Endodermal cell (in vitro differentiated cells): ENCODE measurements at regions not wholly inside any gene's neighbourhood (a gene's known extent, or its start where the extent isn't known, plus 50 kb on each side); places are given as distances from the start of the nearest gene placed in this dataset.

ENCODE experiments used
- DNase-seq: peaks from one replicate; pipeline ENCODE4 v3.0.0-alpha.2; 2017
- H3K27ac ChIP-seq: 2 replicates; pipeline ENCODE4 v1.5.1; 2013; ENCODE audit warnings: mild to moderate bottlenecking, low read depth, low read length, moderate library complexity
- H3K27me3 ChIP-seq: 2 replicates; pipeline ENCODE4 v1.6.1; 2013; ENCODE audit warnings: mild to moderate bottlenecking, low read length, moderate library complexity; ENCODE audit not compliant: insufficient read depth, control insufficient read depth, poor library complexity, severe bottlenecking
- H3K36me3 ChIP-seq: 2 replicates; pipeline ENCODE4 v1.7.0; 2013; ENCODE audit warnings: mild to moderate bottlenecking, low read length, moderate library complexity; ENCODE audit not compliant: control insufficient read depth, insufficient read depth
- H3K4me1 ChIP-seq: one replicate; pipeline ENCODE4 v1.7.0; 2013; ENCODE audit warnings: low read length; ENCODE audit not compliant: control insufficient read depth, insufficient read depth
- H3K4me3 ChIP-seq: 2 replicates; pipeline ENCODE4 v1.5.1; 2013; ENCODE audit warnings: mild to moderate bottlenecking, low read length, moderate library complexity
- H3K9ac ChIP-seq: 2 replicates; pipeline ENCODE4 v1.6.1; 2013; ENCODE audit warnings: mild to moderate bottlenecking, low read length, moderate library complexity; ENCODE audit not compliant: poor library complexity, severe bottlenecking; ENCODE audit errors: extremely low read depth
- H3K9me3 ChIP-seq: 2 replicates; pipeline ENCODE4 v1.6.1; 2013; ENCODE audit warnings: mild to moderate bottlenecking, low read length, moderate library complexity; ENCODE audit not compliant: control insufficient read depth
- H3K27ac Mint-ChIP-seq: 2 replicates; pipeline ENCODE4 v1.8.0; 2020; ENCODE audit warnings: mixed read lengths
- H3K27me3 Mint-ChIP-seq: 2 replicates; pipeline ENCODE4 v1.8.0; 2021; ENCODE audit warnings: mild to moderate bottlenecking, mixed read lengths; ENCODE audit not compliant: insufficient read depth
- H3K36me3 Mint-ChIP-seq: 2 replicates; pipeline ENCODE4 v1.8.0; 2020; ENCODE audit warnings: low read depth, mixed read lengths
- H3K4me1 Mint-ChIP-seq: 2 replicates; pipeline ENCODE4 v1.8.0; 2020; ENCODE audit warnings: mixed read lengths
- H3K4me3 Mint-ChIP-seq: 2 replicates; pipeline ENCODE4 v1.8.0; 2020; ENCODE audit warnings: mild to moderate bottlenecking, moderate library complexity, mixed read lengths
- H3K9me3 Mint-ChIP-seq: 2 replicates; pipeline ENCODE4 v1.8.0; 2020; ENCODE audit warnings: mild to moderate bottlenecking, mixed read lengths
- WGBS, 2 experiments: methylation state at CpG; one replicate each; pipeline versions ENCODE4 v1.1.5 to v1.1.7; 2013; ENCODE audit warnings: missing lambda C conversion rate in 2 of 2, mixed read lengths in 1 of 2; ENCODE audit not compliant: insufficient coverage in 1 of 2, insufficient read length in 1 of 2; 5-methylcytosine and 5-hydroxymethylcytosine counted together
- TF ChIP-seq, protein P1 (sequence below): fragments of 200-600 bp; sonication (generic); conservative IDR thresholded peaks from 2 replicates; pipeline ENCODE4 v1.5.0; 2021; ENCODE audit warnings: antibody characterized with exemption, mild to moderate bottlenecking

DNA sequence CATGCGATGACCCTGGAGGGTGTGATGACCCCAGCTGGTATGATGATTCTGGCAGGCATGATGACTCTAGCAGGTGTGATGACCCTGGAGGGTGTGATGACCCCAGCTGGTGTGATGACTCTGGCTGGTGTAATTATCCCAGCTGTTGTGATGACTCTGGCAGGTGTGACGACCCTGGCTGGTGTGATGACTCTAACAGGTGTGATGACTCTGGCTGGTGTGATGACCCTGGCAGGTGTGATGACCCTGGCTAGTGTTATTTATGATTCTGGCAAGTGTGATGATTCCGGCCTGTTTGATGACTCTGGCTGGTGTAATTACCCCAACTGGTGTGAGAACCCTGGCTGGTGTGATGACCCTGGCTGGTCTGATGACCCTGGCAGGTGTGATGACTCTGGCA lies 427.2 kb downstream of the QKI start:
- Mint-ChIP-seq H3K27ac (no peak overlapping the region), H3K27me3 (no peaks in the 10 kb centered on the region), H3K4me3 (no peak overlapping the region), H3K4me1 (peaks cover 13% of the 10 kb centered on the region), H3K36me3 (peaks cover 2% of the 10 kb centered on the region), H3K9me3 (peaks cover 12% of the 10 kb centered on the region)
- 92 to 100% methylated on average over 1 to 3 of the region's 3 CpGs for WGBS, 2 experiments
- no peaks in the 10 kb centered on the region for H3K4me1 ChIP-seq
- H3K27me3 ChIP-seq = no peaks in the 10 kb centered on the region
- H3K9ac ChIP-seq = no peak overlapping the region
- peaks cover 8% of the 10 kb centered on the region for H3K9me3 ChIP-seq
- H3K4me3 ChIP-seq = no peak overlapping the region
- H3K36me3 ChIP-seq = no peaks in the 10 kb centered on the region
- no peak overlapping the region for H3K27ac ChIP-seq
- TF ChIP-seq, protein P1, sequence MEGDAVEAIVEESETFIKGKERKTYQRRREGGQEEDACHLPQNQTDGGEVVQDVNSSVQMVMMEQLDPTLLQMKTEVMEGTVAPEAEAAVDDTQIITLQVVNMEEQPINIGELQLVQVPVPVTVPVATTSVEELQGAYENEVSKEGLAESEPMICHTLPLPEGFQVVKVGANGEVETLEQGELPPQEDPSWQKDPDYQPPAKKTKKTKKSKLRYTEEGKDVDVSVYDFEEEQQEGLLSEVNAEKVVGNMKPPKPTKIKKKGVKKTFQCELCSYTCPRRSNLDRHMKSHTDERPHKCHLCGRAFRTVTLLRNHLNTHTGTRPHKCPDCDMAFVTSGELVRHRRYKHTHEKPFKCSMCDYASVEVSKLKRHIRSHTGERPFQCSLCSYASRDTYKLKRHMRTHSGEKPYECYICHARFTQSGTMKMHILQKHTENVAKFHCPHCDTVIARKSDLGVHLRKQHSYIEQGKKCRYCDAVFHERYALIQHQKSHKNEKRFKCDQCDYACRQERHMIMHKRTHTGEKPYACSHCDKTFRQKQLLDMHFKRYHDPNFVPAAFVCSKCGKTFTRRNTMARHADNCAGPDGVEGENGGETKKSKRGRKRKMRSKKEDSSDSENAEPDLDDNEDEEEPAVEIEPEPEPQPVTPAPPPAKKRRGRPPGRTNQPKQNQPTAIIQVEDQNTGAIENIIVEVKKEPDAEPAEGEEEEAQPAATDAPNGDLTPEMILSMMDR = no peak
- no peak for DNase-seq

GRCh38 chr6:163841326-163841725 lies 426.8 kb downstream of the QKI start:
- Mint-ChIP-seq H3K4me1 (peaks cover 13% of the 10 kb centered on the region), H3K27me3 (no peaks in the 10 kb centered on the region), H3K4me3 (no peak overlapping the region), H3K27ac (no peak overlapping the region), H3K36me3 (peaks cover 2% of the 10 kb centered on the region), H3K9me3 (peaks cover 12% of the 10 kb centered on the region)
- Histone ChIP-seq H3K27ac (no peak overlapping the region), H3K4me3 (no peak overlapping the region), H3K27me3 (no peaks in the 10 kb centered on the region), H3K36me3 (no peaks in the 10 kb centered on the region), H3K4me1 (no peaks in the 10 kb centered on the region), H3K9ac (no peak overlapping the region), H3K9me3 (peaks cover 8% of the 10 kb centered on the region)
- no peak for DNase-seq
- WGBS, 2 experiments = 72% methylated on average over 2 of the region's 2 CpGs; no CpG with 5 or more reads in 1 of the 2 experiments
- TF ChIP-seq, protein P1 = no peak

- Histone ChIP-seq H3K27me3 (no peaks in the 10 kb centered on the region), H3K9ac (no peak overlapping the region), H3K4me3 (no peak overlapping the region), H3K27ac (no peak overlapping the region), H3K4me1 (no peaks in the 10 kb centered on the region), H3K36me3 (no peaks in the 10 kb centered on the region), H3K9me3 (peaks cover 8% of the 10 kb centered on the region)
- WGBS, 2 experiments = 87% methylated on average over 3 of the region's 3 CpGs; no CpG with 5 or more reads in 1 of the 2 experiments
- Mint-ChIP-seq H3K27me3 (no peaks in the 10 kb centered on the region), H3K9me3 (peaks cover 12% of the 10 kb centered on the region), H3K4me1 (peaks cover 13% of the 10 kb centered on the region), H3K4me3 (no peak overlapping the region), H3K36me3 (peaks cover 2% of the 10 kb centered on the region), H3K27ac (no peak overlapping the region)
- TF ChIP-seq, protein P1 = no peak
- no peak for DNase-seq
These were observed 426.4 kb downstream of the QKI start for GRCh38 chr6:163840880-163841279.
